ENCODE measurements at regions not wholly inside any gene's neighbourhood (a gene's known extent, or its start where the extent isn't known, plus 50 kb on each side); places are given as distances from the start of the nearest gene placed in this dataset.

- DNase-seq (ENCODE audit: low read depth) = no peak
These were observed 394.5 kb downstream of the RERGL start for GRCh38 chr12:17695495-17695894.

GRCh38 chr12:17691369-17691768 is 398.6 kb downstream of the RERGL start:
- no peak for TF ChIP-seq CTCF (IDR thresholded peaks at IDR 0.05; ENCODE audit: insufficient read depth, low read depth, low read length, missing control alignments)
- H3K4me3 ChIP-seq (ENCODE audit: low read depth, low read length) = no peak overlapping the region
- DNase-seq (ENCODE audit: low read depth) = no peak

More at GRCh38 chr12:17695495-17695894, 394.5 kb downstream of the RERGL start:
- no peak for TF ChIP-seq CTCF (IDR thresholded peaks at IDR 0.05; ENCODE audit: insufficient read depth, low read depth, low read length, missing control alignments)
- no peak overlapping the region for H3K4me3 ChIP-seq (ENCODE audit: low read depth, low read length)

GRCh38 chr12:17680220-17680619 is 409.8 kb downstream of the RERGL start:
- no peak overlapping the region for H3K4me3 ChIP-seq (ENCODE audit: low read depth, low read length)
- no peak for DNase-seq (ENCODE audit: low read depth)
- TF ChIP-seq CTCF (IDR thresholded peaks at IDR 0.05; ENCODE audit: insufficient read depth, low read depth, low read length, missing control alignments) = no peak

GRCh38 chr12:17666641-17667324 is 423.2 kb downstream of the RERGL start:
- no peak for TF ChIP-seq CTCF (IDR thresholded peaks at IDR 0.05; ENCODE audit: insufficient read depth, low read depth, low read length, missing control alignments)
- H3K4me3 ChIP-seq (ENCODE audit: low read depth, low read length) = no peak overlapping the region
- DNase-seq (ENCODE audit: low read depth) = no peak

- H3K4me3 ChIP-seq (ENCODE audit: low read depth, low read length) = no peak overlapping the region
These were observed 424.2 kb downstream of the RERGL start for GRCh38 chr12:17665839-17666238.

GRCh38 chr12:17661250-17661649 is 428.7 kb downstream of the RERGL start:
- TF ChIP-seq CTCF (IDR thresholded peaks at IDR 0.05; ENCODE audit: insufficient read depth, low read depth, low read length, missing control alignments) = no peak
- DNase-seq (ENCODE audit: low read depth) = no peak

More at GRCh38 chr12:17665839-17666238, 424.2 kb downstream of the RERGL start:
- TF ChIP-seq CTCF (IDR thresholded peaks at IDR 0.05; ENCODE audit: insufficient read depth, low read depth, low read length, missing control alignments) = no peak
- DNase-seq (ENCODE audit: low read depth) = no peak

GRCh38 chr12:17652436-17652835 is 437.6 kb downstream of the RERGL start:
- no peak overlapping the region for H3K4me3 ChIP-seq (ENCODE audit: low read depth, low read length)

More at GRCh38 chr12:17661250-17661649, 428.7 kb downstream of the RERGL start:
- no peak overlapping the region for H3K4me3 ChIP-seq (ENCODE audit: low read depth, low read length)

More at GRCh38 chr12:17652436-17652835, 437.6 kb downstream of the RERGL start:
- no peak for DNase-seq (ENCODE audit: low read depth)
- TF ChIP-seq CTCF (IDR thresholded peaks at IDR 0.05; ENCODE audit: insufficient read depth, low read depth, low read length, missing control alignments) = no peak
